DMS114 treated with DMSO at 0.1 percent for 48 hours (cell line): ENCODE measurements at regions not wholly inside any gene's neighbourhood (a gene's known extent, or its start where the extent isn't known, plus 50 kb on each side); places are given as distances from the start of the nearest gene placed in this dataset.
"Not testable (repeated sequence)": the region's sequence is repeated elsewhere in the genome, so short reads cannot be mapped to it uniquely, and the experiment has no call there.

Experiments
- DNase-seq: peaks from one replicate; lab custom pipeline; 2025; ENCODE audit not compliant: unreplicated experiment; lab: John Stamatoyannopoulos, UW

DNA sequence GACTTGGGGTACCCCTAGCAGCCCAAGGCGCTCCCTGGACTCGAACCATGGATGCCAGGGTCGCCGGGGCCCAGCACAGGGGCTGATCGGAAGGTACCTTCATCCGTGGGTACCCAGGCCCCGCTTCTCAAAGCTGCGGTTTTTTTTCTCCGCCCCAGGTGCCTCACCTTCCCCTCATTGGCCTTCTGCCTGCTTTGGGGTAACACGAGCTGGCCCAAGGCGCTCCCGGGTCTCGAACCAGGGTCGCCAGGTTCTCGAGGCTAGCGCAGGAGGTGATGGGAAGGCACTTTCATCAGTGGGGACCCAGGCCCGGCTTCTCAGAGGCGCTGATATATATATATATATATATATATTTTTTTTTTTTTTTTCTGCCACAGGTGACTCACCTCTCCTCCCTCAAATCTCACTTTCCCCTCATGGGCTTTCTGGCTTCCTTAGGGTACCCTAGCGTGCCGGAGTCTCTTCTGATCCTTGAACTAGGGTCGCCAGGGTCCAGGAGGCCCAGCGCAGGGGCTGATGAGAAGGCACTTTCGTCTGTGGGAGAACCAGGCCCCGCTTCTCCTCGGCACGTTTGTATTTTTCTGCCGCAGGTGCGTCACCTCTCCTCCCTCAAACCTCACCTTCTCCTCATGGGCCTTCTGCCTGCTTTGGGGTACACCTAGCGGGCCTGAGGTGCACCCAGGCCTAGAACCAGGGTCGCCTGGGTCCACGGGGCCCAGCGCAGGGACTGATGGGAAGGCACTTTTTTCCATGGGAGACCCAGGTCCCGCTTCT, 1480.0 kb upstream of the TPTE start:
- not testable (repeated sequence) for DNase-seq

DNA sequence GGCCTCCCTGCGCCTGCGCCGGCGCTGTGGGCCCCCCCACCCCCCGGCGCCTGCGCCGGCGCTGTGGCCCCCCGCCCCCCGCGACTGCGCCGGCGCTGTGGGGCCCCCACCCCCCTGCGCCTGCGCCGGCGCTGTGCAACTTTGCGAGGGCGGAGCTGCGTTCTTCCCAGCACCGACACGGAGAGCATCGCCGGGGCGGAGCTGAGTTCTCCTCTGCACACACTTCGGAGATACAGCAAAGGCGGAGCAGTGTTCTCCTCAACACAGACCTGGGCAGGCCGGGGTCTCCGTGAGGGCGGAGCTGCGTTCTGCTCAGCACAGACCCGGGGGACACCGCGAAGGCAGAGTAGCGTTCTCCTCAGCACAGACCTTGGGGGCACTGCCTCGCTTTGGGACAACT, 1478.3 kb upstream of the TPTE start:
- DNase-seq, result not testable (repeated sequence)

GRCh38 chr21:9046870-9047269, 1474.5 kb upstream of the TPTE start:
- DNase-seq, result not testable (repeated sequence)

- not testable (repeated sequence) for DNase-seq
Measured at GRCh38 chr21:9067515-9067914, 1453.9 kb upstream of the TPTE start.

DNA sequence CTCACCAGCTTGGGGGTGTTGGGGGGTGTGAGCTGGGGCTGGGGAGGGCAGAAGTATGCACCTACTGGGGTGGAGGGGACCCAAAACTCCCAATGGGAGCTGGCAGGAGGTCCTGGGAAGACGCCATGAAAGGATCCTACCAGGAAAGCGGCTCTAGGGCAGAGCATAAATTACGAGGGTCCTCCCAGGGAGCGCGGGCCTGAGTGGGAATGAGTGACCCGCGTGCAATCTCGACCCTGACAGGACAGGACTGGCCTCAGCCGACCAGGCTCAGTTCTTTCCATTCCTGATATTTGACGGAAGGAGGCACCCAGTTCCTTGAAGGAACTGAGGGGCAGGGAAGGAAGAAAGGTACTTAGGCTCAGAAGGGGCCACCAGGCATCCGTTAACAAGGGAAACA, 1452.8 kb upstream of the TPTE start:
- DNase-seq, result not testable (repeated sequence)

DNA sequence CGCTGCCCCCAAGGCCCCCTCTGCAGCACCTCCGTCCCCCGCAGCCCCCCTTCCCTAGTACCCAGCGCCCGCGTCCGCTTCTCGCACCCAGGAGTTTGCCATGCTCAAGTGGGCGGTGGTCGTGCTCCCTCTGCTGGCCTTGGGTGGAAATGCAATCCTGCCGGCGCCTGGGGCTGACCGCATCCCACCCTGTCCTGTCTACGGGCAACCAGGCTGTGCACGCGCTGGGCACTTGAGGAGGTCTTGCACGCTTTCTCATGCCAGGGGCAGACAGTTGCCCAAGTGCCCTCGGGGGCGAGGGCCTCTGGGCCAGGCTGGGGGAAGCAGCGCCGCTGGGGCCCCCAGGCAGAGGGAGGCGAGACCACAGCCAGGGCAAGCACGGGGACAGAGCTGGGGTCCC, 1450.7 kb upstream of the TPTE start:
- not testable (repeated sequence) for DNase-seq

DNA sequence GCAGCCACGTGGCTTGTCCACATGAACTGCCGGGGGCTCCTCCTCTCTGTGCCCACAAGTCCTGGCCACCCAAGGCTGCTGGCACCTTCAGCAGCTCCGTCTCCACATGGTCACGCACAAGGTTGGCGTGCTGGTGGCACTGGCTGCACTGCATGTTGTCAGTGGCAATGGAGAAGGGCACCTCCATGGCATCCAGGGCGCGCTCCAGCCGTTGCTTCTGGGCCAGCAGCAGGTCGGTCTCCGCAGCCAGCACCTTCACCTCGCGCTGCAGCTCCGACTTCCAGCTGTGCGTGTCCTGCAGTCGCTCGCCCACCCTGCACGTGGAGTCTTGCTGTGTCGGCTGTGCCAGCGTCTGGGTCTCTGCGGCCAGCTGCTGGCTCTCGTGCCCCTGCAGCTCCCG, 1448.4 kb upstream of the TPTE start:
- not testable (repeated sequence) for DNase-seq

GRCh38 chr21:9074772-9075171, 1446.6 kb upstream of the TPTE start:
- not testable (repeated sequence) for DNase-seq

DNA sequence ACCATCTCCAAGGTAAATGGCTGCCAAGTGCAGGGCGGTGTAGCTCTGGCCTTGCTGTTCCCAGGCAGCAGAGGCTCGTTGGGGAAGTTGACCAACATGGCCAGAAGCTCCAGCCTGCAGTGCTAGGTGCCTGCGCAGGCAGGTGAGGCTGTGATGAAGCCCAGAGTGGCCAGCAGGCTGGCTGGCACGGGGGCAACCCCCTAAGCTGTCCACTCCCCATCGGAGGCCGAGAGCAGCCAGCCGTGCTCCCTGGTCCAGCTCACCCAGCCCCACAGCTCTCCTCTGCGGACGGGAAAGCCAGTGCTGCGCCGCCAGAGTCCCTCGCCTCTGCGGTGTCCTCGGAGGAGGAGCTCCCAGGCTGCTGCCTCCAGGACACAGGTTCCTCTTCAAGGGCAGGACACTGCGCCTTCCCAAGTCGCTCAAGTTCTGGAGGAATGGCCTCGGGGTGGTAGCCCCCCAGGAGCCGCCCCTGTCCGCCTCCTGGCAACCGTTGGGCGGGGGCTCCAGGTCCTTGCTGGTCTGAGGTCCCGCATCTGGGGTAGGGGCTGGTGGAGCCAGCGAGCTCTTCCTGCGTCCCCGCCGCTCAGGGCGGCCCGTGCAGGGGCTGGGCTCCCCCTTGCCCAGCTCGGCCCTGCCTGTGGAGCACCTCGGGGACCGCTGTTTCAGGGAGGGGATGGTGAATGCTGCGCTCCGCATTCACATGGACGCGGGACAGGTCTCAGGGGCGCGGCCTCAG, 1438.1 kb upstream of the TPTE start:
- not testable (repeated sequence) for DNase-seq

DNA sequence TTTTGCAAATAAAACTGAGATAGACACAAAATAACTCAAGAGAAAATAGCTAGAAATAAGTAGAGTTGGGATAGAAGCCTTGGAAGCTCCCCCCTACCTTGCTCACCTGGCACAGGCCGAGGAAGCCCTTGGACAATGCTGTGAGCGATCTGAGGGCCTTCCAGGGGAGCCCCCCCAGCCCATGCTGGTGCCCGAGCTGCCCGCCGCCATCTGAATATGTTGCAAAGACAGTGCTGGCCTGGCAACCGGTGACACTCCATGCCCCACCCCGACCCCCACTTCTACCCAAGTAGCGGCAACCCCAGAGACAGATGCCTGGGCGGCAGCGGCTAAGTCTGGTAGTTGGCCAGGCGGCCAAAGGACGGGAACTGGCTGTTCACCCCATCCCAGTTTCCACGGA, 1435.1 kb upstream of the TPTE start:
- not testable (repeated sequence) for DNase-seq

- DNase-seq, result not testable (repeated sequence)
Measured at GRCh38 chr21:9087816-9088215, 1433.6 kb upstream of the TPTE start.

DNA sequence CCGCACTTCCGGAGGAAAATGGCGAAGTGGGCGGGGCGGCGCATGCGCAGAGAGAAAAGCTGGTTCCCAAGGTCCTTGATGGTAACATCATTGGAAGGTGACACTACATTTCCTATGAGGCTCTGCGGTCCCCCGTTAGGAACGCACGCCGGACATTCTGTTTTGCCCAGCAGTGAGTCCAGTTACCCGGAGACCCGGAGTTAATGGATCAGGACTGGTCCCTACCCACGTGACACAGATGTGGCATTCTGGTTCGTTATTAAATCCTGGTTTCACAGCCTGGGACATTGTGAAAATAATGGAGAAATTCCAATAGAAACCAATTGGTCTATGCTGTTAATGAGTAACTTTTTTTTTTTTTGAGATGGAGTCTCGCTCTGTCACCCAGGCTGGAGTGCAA, 1391.6 kb upstream of the TPTE start:
- DNase-seq, result not testable (repeated sequence)

DNA sequence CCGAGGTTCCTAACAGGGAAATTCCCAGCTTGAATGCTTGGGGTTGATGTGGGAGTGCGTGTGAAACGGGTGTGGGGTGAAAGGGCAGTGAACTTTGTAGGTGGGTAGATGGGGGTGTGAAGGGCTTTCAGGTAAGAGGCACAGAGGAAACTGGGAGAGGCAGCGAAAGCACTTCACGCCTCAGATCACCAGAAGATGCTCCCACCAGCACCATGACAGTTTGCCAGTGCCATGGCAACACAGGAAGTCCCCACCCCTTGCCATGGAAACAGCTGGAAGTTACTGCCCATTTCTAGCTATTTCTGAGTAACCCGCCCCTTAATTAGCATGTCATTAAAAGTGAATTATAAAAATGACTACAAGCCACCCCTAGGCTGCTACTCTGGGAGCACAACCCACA, 1390.6 kb upstream of the TPTE start:
- DNase-seq, result not testable (repeated sequence)
